GM18868 (cell line): ENCODE measurements at regions not wholly inside any gene's neighbourhood (a gene's known extent, or its start where the extent isn't known, plus 50 kb on each side); places are given as distances from the start of the nearest gene placed in this dataset.
"Not testable (repeated sequence)": the region's sequence is repeated elsewhere in the genome, so short reads cannot be mapped to it uniquely, and the experiment has no call there.

Source experiments
- ATAC-seq: cut with Tn5 transposase; IDR thresholded peaks from one replicate; pipeline ENCODE4 v1.9.1; 2021; ENCODE audit warnings: mild to moderate bottlenecking, moderate library complexity; ENCODE audit not compliant: unreplicated experiment

GRCh38 chr4:60423573-60424184 is 776.4 kb upstream of the ADGRL3 start:
- not testable (repeated sequence) for ATAC-seq

- no peak for ATAC-seq
Observed at GRCh38 chr4:60432911-60433310, 767.2 kb upstream of the ADGRL3 start.

- no peak for ATAC-seq
Observed at GRCh38 chr4:60443068-60443467, 757.1 kb upstream of the ADGRL3 start.

DNA sequence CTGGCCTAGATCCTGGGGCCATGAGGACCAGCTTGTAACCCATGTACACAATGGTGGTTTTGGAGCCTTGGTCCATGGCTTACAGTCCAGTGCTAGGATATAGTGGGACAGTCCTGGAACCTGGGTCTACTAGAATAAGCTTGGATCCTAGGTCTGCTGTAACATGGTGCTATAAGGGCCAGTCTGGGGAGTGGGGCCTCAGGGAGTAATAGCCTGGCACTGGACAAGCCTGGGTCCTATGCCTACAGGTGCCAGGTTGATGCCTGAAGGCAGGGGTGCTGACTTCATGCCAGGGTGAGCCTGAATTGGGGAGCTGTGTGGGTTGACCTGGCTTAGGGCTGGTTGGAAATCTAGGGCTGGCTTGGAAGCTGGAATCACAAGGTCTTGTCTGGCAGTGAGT is 756.3 kb upstream of the ADGRL3 start:
- ATAC-seq: no peak

DNA sequence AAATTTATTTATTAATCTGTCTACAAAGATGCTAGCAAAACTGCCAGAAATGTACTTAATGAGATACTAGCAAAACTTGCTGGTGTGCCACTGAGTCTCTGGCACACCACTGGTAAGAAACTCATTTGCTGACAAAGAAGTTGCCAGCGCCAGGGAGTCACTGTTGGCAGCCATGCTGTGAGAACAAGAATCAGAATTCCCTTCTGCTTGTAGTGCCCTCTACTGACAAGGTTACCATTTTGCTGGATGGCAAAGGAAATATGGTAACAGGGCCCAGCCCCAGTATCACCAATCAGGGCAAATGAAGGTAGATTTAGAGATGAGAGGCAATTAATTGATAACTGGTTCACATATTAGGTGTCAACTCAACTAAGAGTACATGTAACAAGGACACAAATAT is 750.1 kb upstream of the ADGRL3 start:
- no peak for ATAC-seq

DNA sequence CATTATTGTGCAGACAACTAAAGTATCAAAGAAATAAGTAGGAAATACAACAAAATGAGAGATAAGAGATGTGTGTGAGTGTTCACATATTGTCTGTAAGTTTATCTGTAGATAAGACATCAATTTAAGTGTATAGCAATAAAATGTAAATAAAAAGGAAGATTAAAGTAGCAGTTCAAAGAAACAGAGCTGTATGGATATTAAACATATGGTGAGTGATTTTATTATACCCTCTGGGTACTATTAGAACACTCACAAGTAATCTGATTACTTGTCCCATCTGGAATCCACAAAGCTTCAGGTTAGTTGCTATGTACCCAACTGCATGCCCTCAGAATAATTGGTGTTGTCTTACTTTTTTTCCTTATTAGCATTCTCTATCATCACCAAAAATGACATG is 747.9 kb upstream of the ADGRL3 start:
- no peak for ATAC-seq

DNA sequence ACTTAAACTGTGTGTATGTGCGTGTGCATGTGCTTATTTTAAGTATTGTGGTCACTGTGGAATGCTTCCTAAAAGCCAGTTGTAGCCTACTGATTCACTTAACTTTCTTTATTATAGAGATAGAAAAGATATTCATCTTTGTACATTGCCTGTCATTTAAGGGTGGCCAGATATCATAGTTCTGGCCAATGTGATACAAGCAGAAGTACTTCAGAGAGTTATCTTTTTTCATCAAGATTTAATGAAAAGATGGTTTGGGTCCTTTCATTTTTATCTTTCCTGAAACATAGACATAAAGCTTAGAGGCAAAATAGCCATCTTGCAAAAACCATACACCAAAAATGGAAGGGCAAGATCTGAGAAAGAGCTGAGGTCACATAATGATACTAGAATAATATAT is 744.7 kb upstream of the ADGRL3 start:
- no peak for ATAC-seq

DNA sequence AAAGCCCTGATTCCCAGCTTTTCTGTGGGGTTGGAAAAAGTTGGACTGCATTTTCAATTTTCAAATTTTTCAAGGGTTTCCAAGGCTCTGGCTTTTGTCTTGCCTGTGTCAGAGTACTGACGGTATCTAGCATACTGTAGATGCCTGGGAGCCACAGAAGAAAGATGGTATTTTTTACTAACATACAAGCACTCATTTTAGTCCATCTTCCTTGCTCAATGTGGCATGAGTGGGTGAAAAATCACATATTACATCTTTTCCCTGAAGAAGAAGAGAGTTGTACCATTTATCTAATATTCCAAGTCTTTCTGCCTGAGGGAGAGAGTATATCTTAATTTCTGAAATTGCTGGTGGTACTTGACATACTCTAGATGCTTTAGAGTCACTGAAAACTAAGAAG is 738.6 kb upstream of the ADGRL3 start:
- no peak for ATAC-seq

GRCh38 chr4:60463857-60464502 is 736.1 kb upstream of the ADGRL3 start:
- peak; percentile 91 for ATAC-seq

GRCh38 chr4:60482921-60483351 is 717.2 kb upstream of the ADGRL3 start:
- no peak for ATAC-seq

GRCh38 chr4:60485276-60485675 is 714.9 kb upstream of the ADGRL3 start:
- ATAC-seq: no peak

DNA sequence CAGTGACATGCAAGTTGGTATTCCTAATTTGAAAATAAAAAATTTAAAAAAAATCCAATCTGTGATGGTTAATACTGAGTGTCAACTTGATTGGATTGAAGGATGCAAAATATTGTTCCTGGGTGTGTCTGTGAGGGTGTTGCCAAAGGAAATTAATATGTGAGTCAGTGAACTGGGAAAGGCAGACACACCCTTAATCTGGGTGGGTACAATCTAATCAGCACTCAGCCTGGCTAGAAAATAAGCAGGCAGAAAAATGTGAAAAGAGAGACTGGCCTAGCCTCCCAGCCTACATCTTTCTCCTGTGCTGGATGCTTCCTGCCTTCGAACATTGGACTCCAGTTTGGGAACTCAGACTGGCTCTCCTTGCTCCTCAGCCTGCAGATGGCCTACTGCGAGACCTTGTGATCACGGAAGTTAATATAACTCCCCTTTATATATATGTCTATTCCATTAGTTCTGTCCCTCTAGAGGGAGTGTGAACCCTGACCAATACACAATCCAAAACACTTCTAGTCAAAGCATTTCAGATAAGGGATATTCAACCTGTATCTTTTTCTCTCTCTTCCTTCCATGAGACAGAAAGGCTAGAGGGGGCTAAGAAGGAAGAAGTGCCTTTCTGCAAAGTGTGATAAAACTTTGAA is 712.9 kb upstream of the ADGRL3 start:
- not testable (repeated sequence) for ATAC-seq

DNA sequence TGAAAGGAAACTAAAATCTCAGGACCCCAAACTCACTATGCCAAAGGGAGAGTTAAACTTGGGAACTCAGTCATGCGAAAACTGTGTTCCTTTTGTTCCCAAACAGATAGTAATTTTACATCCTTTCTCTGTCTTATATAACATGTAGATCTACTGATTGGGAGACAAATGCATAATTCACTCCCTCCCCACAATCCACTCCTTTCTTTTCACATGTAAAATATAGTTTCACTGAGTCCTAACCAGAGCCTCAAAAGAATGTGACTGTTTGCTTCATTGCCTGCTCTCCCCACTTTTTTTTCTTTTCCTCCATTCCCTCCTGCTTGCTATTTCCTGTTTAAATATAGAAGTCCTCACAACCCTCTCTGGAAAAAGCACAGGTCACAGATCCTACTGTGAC is 699.3 kb upstream of the ADGRL3 start:
- no peak for ATAC-seq

DNA sequence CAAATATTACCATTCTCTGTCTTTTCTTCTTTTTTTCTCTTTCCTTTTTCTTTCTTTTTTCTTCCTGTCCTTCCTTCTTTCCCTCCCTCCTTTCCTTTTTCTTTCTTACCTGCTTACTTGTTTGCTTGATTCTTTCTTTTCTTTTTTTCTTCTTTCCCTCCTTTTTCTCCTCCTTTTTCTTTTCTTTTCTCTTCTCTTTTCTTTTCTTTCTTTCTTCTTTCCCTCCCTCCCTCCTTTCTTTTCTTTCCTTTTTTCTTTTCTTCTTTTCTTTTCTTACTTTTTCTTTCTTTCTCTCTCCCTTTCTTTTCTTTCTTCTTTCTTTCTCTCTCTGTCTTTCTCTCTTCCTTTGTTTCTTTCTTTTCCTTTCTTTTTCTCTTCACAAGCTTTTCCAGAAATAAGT is 697.4 kb upstream of the ADGRL3 start:
- ATAC-seq: no peak

GRCh38 chr4:60506061-60506460 is 694.1 kb upstream of the ADGRL3 start:
- ATAC-seq: no peak

DNA sequence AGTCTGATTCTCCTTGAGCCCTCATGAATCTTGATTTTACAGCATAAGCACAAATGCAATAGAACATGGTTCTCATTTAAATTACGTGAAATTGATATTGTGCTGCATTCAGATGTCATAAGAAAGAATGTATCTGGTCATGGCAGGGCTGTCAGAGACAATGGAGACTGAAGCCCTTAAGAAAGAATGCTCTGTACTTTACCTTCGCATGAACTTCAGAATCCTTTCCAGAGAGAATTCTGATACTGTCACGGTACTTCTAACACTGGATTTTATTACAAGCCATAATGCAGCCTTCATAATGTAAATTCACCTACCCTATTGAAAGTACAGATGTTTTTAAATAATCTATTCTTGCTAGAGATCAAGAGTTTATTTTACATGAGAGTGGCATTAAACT is 677.9 kb upstream of the ADGRL3 start:
- ATAC-seq: no peak

- ATAC-seq: no peak
Observed at GRCh38 chr4:60531776-60532379, 668.2 kb upstream of the ADGRL3 start.

DNA sequence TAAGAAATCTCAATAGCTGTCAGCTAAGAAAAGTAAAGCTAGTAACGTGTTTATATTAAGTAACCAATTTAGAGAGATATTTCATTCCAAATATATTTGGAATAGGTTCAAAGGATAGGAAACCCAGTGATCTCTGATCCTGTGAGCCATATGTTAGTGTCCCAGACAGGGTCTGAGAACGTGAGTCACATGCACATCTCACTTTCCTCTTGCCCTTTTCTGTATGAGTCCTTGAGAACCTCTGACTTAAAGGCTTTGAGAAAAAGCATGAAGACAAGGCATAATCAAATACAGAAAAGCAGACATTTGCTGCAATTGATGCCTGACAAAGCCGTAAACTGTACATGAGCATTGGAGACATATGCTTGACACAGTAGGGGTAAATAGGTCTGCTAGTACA is 655.1 kb upstream of the ADGRL3 start:
- ATAC-seq: no peak

DNA sequence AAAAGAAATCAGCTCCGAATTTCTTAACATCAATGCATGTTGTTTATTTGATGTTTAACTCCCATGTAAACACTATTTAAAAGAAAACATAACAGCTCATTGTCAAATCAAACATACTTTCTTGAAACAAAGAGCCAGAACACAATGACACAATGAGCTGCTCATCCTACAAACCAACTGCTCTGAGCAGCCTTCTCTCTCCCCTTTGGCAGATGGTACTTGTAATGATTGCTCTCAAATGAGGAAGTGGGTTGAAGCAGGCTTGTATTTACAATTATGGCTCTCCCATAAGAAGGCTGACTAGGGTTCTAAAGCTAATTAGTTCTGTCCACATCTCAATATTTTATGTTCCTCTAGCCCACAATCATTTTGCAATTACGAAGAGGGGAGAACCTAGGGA is 637.8 kb upstream of the ADGRL3 start:
- ATAC-seq: no peak

DNA sequence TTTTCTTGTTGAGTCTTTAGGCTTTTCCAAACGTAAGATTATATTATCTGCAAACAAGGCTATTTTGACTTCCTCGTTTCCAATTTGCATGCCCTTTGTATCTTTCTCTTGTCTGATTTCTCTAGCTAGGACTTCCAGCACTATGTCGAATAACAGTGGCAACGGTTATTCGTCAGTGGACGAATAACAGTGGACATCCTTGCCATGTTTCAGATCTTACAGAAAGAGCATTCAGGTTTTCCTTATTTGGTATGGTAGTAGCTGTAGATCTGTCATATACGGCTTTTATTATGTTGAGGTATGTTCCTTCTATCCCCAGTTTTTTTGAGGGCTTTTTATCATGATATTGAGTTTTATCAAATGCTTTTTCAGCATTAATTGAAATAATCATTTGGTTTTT is 634.6 kb upstream of the ADGRL3 start:
- ATAC-seq: no peak

DNA sequence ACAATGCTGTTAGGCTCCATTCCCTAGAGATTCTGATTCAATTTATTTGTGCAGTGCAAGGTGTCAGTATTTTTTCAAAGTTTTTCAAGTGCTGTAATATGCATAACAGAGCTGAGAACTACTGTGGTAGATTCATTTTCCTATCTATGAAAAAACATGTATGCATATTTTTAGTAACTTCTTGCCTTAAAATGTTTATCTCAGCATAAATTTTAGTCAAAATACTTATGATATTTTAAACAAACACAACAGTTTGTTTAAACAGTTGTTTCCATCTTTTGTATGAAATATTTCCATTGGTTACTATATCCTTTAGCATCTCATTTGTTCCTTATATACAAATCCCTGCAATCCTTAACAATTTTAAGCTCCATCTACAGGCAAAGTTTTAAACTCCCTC is 624.8 kb upstream of the ADGRL3 start:
- ATAC-seq: no peak

DNA sequence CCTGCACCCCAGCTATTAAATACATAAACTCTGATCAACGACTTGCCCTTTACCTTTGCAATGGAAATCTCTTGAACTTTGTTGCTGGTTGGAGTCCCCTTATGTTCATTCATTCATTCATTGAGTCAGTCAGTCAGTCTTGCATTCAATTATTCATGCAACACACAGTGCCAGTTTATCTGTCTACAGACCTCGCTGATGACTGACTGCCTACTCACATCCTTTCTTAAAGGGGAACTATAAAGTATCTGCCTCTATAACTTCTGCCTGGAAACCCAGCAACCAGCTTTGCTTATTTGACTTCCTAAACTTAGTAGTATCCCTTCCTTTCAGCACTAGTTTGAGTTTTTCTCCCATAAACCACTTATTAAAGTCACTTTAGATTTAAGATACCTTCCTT is 620.8 kb upstream of the ADGRL3 start:
- no peak for ATAC-seq
